GM13976 (cell line): ENCODE measurements at regions not wholly inside any gene's neighbourhood (a gene's known extent, or its start where the extent isn't known, plus 50 kb on each side); places are given as distances from the start of the nearest gene placed in this dataset.

ENCODE experiments used
- DNase-seq: peaks from one replicate; pipeline ENCODE4 v3.0.0; 2012; ENCODE audit warnings: low spot score
- CTCF ChIP-seq: IDR thresholded peaks from 2 replicates; pipeline ENCODE4 v1.5.1; 2012; ENCODE audit warnings: borderline replicate concordance, mild to moderate bottlenecking; ENCODE audit not compliant: insufficient read depth; ENCODE audit errors: extremely low read depth, missing control alignments, control extremely low read depth
- in situ Hi-C: fragments of 300-500 bp; cut with MboI; formaldehyde crosslinking; loops from one replicate; pipeline ENCODE4 v1.12.0; 2022; ENCODE audit warnings: low sequenced_read_pairs, mixed read lengths, inconsistent platforms; ENCODE audit not compliant: unreplicated experiment

- no peak for TF ChIP-seq CTCF
- in situ Hi-C loops: no loop called here
Measured at GRCh38 chr3:144034715-144035290, 63.2 kb downstream of the DIPK2A start.

GRCh38 chr3:144036498-144036897, 64.9 kb downstream of the DIPK2A start:
- TF ChIP-seq CTCF: no peak
- no peak for DNase-seq
- in situ Hi-C loops: no loop called here

More at GRCh38 chr3:144034715-144035290, 63.2 kb downstream of the DIPK2A start:
- no peak for DNase-seq

GRCh38 chr3:144039661-144040060, 68.0 kb downstream of the DIPK2A start:
- in situ Hi-C loops: no loop called here
- no peak for DNase-seq
- TF ChIP-seq CTCF: no peak

GRCh38 chr3:144041960-144042556, 70.4 kb downstream of the DIPK2A start:
- in situ Hi-C loops: no loop called here
- no peak for DNase-seq
- TF ChIP-seq CTCF: no peak

- in situ Hi-C loops: no loop called here
Measured at GRCh38 chr3:144045766-144046165, 74.1 kb downstream of the DIPK2A start.

GRCh38 chr3:144049374-144049773, 77.8 kb downstream of the DIPK2A start:
- in situ Hi-C loops: no loop called here
- no peak for TF ChIP-seq CTCF
- no peak for DNase-seq

More at GRCh38 chr3:144045766-144046165, 74.1 kb downstream of the DIPK2A start:
- TF ChIP-seq CTCF: no peak
- no peak for DNase-seq
